GM12878 (cell line): ENCODE measurements at regions not wholly inside any gene's neighbourhood (a gene's known extent, or its start where the extent isn't known, plus 50 kb on each side); places are given as distances from the start of the nearest gene placed in this dataset.

Source experiments
- ATAC-seq: fragments of 200-7000 bp; cut with Tn5 transposase; 3 replicates; pipeline ENCODE4 v1.9.1; 2020; ENCODE audit warnings: mild to moderate bottlenecking, moderate library complexity
- BruUV-seq: library from RNA; stranded (reverse); fragments of 400-500 nt; replicated peaks from 2 replicates; lab custom pipeline; 2021; lab: Mats Ljungman, UMichigan
- CTCF ChIA-PET: fragments of 300-600 bp; sonication (Branson Sonifier 250); formaldehyde crosslinking; extraction: SDS; loops from one replicate; lab custom pipeline; 2021; ENCODE audit warnings: inconsistent platforms; lab: Yijun Ruan, JAX
- POLR2A ChIA-PET: fragments of 350-600 bp; formaldehyde crosslinking; extraction: SDS; loops from one replicate; lab custom pipeline; 2021; ENCODE audit warnings: inconsistent platforms; lab: Charles Lee
- RAD21 ChIA-PET: fragments of 300-600 bp; sonication (Branson Sonifier 250); formaldehyde crosslinking; loops from one replicate; lab custom pipeline; 2023; ENCODE audit warnings: antibody characterized with exemption; ENCODE audit not compliant: unreplicated experiment; lab: Charles Lee
- SMC1A ChIA-PET: fragments of 300-600 bp; sonication (Branson Sonifier 250); formaldehyde crosslinking; loops from one replicate; lab custom pipeline; 2023; ENCODE audit not compliant: unreplicated experiment, uncharacterized antibody; lab: Charles Lee
- DNase-seq: peaks from one replicate; pipeline ENCODE4 v3.0.0-alpha.2; 2011; ENCODE audit warnings: low read depth, low spot score
- FAIRE-seq: peaks from 3 replicates; lab custom pipeline; 2011; peaks lifted over from hg19 to GRCh38; lab: Jason Lieb, UNC
- H2AFZ ChIP-seq: 2 replicates; pipeline ENCODE4 v1.6.0; 2011; ENCODE audit warnings: low read depth, low read length, control low read depth; ENCODE audit not compliant: control insufficient read depth
- H3K27ac ChIP-seq: 2 replicates; pipeline ENCODE4 v1.5.1; 2011; ENCODE audit warnings: control low read depth; ENCODE audit not compliant: control insufficient read depth, insufficient read depth
- H3K27me3 ChIP-seq, 2 experiments: replicated peaks in 1 of 2; 2 replicates each; pipeline versions ENCODE4 v1.6.0 to v1.6.1; 2011; ENCODE audit warnings: low read length in 1 of 2; ENCODE audit not compliant: control insufficient read depth in 2 of 2, insufficient read depth in 2 of 2
- H3K36me3 ChIP-seq, 2 experiments: 2 replicates each; pipeline ENCODE4 v1.5.1; 2011; ENCODE audit warnings: low read length in 1 of 2; ENCODE audit not compliant: control insufficient read depth in 2 of 2, insufficient read depth in 2 of 2
- H3K4me1 ChIP-seq: 2 replicates; pipeline ENCODE4 v1.6.1; 2011; ENCODE audit warnings: mild to moderate bottlenecking, low read length, moderate library complexity, mixed read lengths; ENCODE audit not compliant: control insufficient read depth, insufficient read depth
- H3K4me2 ChIP-seq: 2 replicates; pipeline ENCODE4 v1.6.0; 2011; ENCODE audit warnings: control low read depth; ENCODE audit not compliant: control insufficient read depth, insufficient read depth
- H3K4me3 ChIP-seq: fragments of 200-600 bp; sonication (generic); 2 replicates; pipeline ENCODE4 v1.5.1; 2016
- H3K79me2 ChIP-seq: 2 replicates; pipeline ENCODE4 v1.6.0; 2011; ENCODE audit warnings: low read length; ENCODE audit not compliant: control insufficient read depth, insufficient read depth
- H3K9ac ChIP-seq: 2 replicates; pipeline ENCODE4 v1.8.0; 2011; ENCODE audit warnings: low read length, control low read depth, mixed read lengths; ENCODE audit not compliant: control insufficient read depth, insufficient read depth
- H3K9me3 ChIP-seq: replicated peaks from 3 replicates; pipeline ENCODE4 v1.5.1; 2011; ENCODE audit warnings: mild to moderate bottlenecking, low read length; ENCODE audit not compliant: control insufficient read depth, insufficient read depth
- H4K20me1 ChIP-seq: 2 replicates; pipeline ENCODE4 v1.6.0; 2011; ENCODE audit not compliant: control insufficient read depth, insufficient read depth
- BCLAF1 ChIP-seq: fragments of 450-650 bp; IDR thresholded peaks from 2 replicates; pipeline ENCODE4 v1.6.1; 2017; ENCODE audit warnings: antibody characterized with exemption, mild to moderate bottlenecking, moderate library complexity
- BMI1 ChIP-seq: fragments of 450-650 bp; IDR thresholded peaks from 2 replicates; pipeline ENCODE4 v1.6.1; 2016; ENCODE audit warnings: mild to moderate bottlenecking, moderate library complexity, borderline replicate concordance
- E4F1 ChIP-seq: fragments of 450-650 bp; IDR thresholded peaks from 2 replicates; pipeline ENCODE4 v1.6.1; 2018; ENCODE audit warnings: borderline replicate concordance, mild to moderate bottlenecking; ENCODE audit not compliant: partially characterized antibody
- EED ChIP-seq: sonication (generic); IDR thresholded peaks from 2 replicates; pipeline ENCODE4 v1.6.1; 2016; ENCODE audit warnings: antibody characterized with exemption, low read depth
- FOS ChIP-seq: IDR thresholded peaks from 3 replicates; pipeline ENCODE4 v1.6.1; 2011; ENCODE audit warnings: borderline replicate concordance; ENCODE audit not compliant: insufficient read length; ENCODE audit errors: extremely low read depth
- HDAC2 ChIP-seq: fragments of 200-600 bp; sonication (generic); IDR thresholded peaks from 2 replicates; pipeline ENCODE4 v1.6.1; 2017
- IRF3 ChIP-seq: fragments of 450-650 bp; IDR thresholded peaks from 2 replicates; pipeline ENCODE4 v1.6.1; 2014; ENCODE audit warnings: mild to moderate bottlenecking
- KLF5 ChIP-seq: fragments of 450-650 bp; IDR thresholded peaks from 2 replicates; pipeline ENCODE4 v1.6.1; 2014; ENCODE audit warnings: mild to moderate bottlenecking; ENCODE audit not compliant: partially characterized antibody
- LARP7 ChIP-seq: fragments of 450-650 bp; IDR thresholded peaks from 2 replicates; pipeline ENCODE4 v1.6.1; 2017; ENCODE audit warnings: mild to moderate bottlenecking
- MEF2B ChIP-seq: fragments of 450-650 bp; IDR thresholded peaks from 2 replicates; pipeline ENCODE4 v1.6.1; 2018; ENCODE audit warnings: mild to moderate bottlenecking, moderate library complexity; ENCODE audit not compliant: partially characterized antibody, poor library complexity, severe bottlenecking
- NBN ChIP-seq: fragments of 450-650 bp; IDR thresholded peaks from 2 replicates; pipeline ENCODE4 v1.6.1; 2016
- NFXL1 ChIP-seq: fragments of 450-650 bp; IDR thresholded peaks from 2 replicates; pipeline ENCODE4 v1.6.1; 2017; ENCODE audit warnings: antibody characterized with exemption, mild to moderate bottlenecking, borderline replicate concordance
- RBBP5 ChIP-seq: fragments of 200-600 bp; sonication (generic); conservative IDR thresholded peaks from 2 replicates; pipeline ENCODE4 v1.6.1; 2016
- SIX5 ChIP-seq: IDR thresholded peaks from 2 replicates; pipeline ENCODE4 v1.6.1; 2011; ENCODE audit warnings: mild to moderate bottlenecking, low read depth, low read length, moderate library complexity; ENCODE audit not compliant: severe bottlenecking
- SRF ChIP-seq, 2 experiments: IDR thresholded peaks; 2 replicates each; pipeline ENCODE4 v1.6.1; 2011; ENCODE audit warnings: low read depth in 2 of 2, low read length in 2 of 2, mild to moderate bottlenecking in 1 of 2, moderate library complexity in 1 of 2
- TCF3 ChIP-seq: IDR thresholded peaks from 2 replicates; pipeline ENCODE4 v1.6.1; 2012; ENCODE audit warnings: low read depth, mild to moderate bottlenecking, low read length, borderline replicate concordance; ENCODE audit not compliant: insufficient read depth
- ZNF24 ChIP-seq: fragments of 450-650 bp; IDR thresholded peaks from 2 replicates; pipeline ENCODE4 v1.6.1; 2017; ENCODE audit warnings: antibody characterized with exemption, mild to moderate bottlenecking
- WGBS: methylation state at CpG from one replicate; pipeline ENCODE4 v1.1.6; 2016; ENCODE audit warnings: low lambda C conversion rate; ENCODE audit not compliant: insufficient replicate concordance, insufficient coverage; ENCODE audit errors: missing lambda C conversion rate; 5-methylcytosine and 5-hydroxymethylcytosine counted together
- in situ Hi-C: fragments of 300-500 bp; cut with MboI; formaldehyde crosslinking; loops from 9 replicates; pipeline ENCODE4 v1.14.3; 2018; ENCODE audit warnings: mixed read lengths
- intact Hi-C: fragments of 100-400 bp; cut with micrococcal nuclease; formaldehyde crosslinking; loops from one replicate; pipeline ENCODE4 v1.14.2; 2022; ENCODE audit not compliant: unreplicated experiment

GRCh38 chr13:90710164-90710759 lies 637.2 kb upstream of the MIR17HG start:
- in situ Hi-C loops = no loop called here
- H3K4me1 ChIP-seq = no peaks in the 10 kb centered on the region
- intact Hi-C loops = no loop called here
- no peak for FAIRE-seq
- H3K36me3 ChIP-seq = no peaks in the 10 kb centered on the region
- H3K4me2 ChIP-seq = no peak overlapping the region
- no peaks in the 10 kb centered on the region for H3K27me3 ChIP-seq
- no peak for DNase-seq
- CTCF ChIA-PET = no interaction called here
- no peak overlapping the region for H3K27ac ChIP-seq
- SMC1A ChIA-PET = no interaction called here
- TF ChIP-seq MEF2B = no peak
- no peak for TF ChIP-seq EED
- TF ChIP-seq NFXL1 = no peak
- TF ChIP-seq KLF5 = no peak
- no peak for TF ChIP-seq E4F1
- TF ChIP-seq BCLAF1 = no peak
- no peak for TF ChIP-seq FOS
- TF ChIP-seq SRF (IDR thresholded peaks at IDR 0.05; ENCODE audit: low read depth in 2 of 2, low read length in 2 of 2) = no peak
- no peak for TF ChIP-seq IRF3
- no peak for TF ChIP-seq NBN
- no peak for TF ChIP-seq BMI1
- no peak for TF ChIP-seq SIX5
- no peak for TF ChIP-seq RBBP5
- no peak for TF ChIP-seq TCF3
- TF ChIP-seq ZNF24 = no peak
- no peak for TF ChIP-seq HDAC2
- TF ChIP-seq LARP7 = no peak
- POLR2A ChIA-PET = no interaction called here
- ATAC-seq = no peak
- BruUV-seq = no TSS peak
- H3K4me3 ChIP-seq = no peak overlapping the region
- H3K9ac ChIP-seq = no peak overlapping the region
- RAD21 ChIA-PET = no interaction called here
- no peaks in the 10 kb centered on the region for H4K20me1 ChIP-seq
- 12% methylated on average over 5 of the region's 5 CpGs for WGBS
- no peak overlapping the region for H2AFZ ChIP-seq
- no peaks in the 10 kb centered on the region for H3K9me3 ChIP-seq
- no peaks in the 10 kb centered on the region for H3K79me2 ChIP-seq
